Kidney (tissue), 13 donors: ENCODE measurements at regions not wholly inside any gene's neighbourhood (a gene's known extent, or its start where the extent isn't known, plus 50 kb on each side); places are given as distances from the start of the nearest gene placed in this dataset.

ENCODE experiments used
- DNase-seq, 5 donors: peaks; one replicate each; pipeline ENCODE4 v3.0.0-alpha.2; 2013 to 2020
- FAIRE-seq: peaks from 2 replicates; lab custom pipeline; 2012; peaks lifted over from hg19 to GRCh38; lab: Jason Lieb, UNC
- H3K27ac ChIP-seq, 2 donors: one replicate each; pipeline ENCODE4 v1.7.0; 2013; ENCODE audit warnings: low read depth in 2 of 2, low read length in 2 of 2, inconsistent platforms in 1 of 2
- H3K27me3 ChIP-seq: one replicate; pipeline ENCODE4 v1.7.1; 2013; ENCODE audit warnings: low read length, inconsistent platforms; ENCODE audit not compliant: control insufficient read depth, insufficient read depth
- H3K36me3 ChIP-seq, 3 donors: one replicate each; pipeline versions ENCODE4 v1.7.0 to v1.7.1; 2013; ENCODE audit warnings: low read length in 3 of 3, control low read depth in 1 of 3, inconsistent platforms in 1 of 3; ENCODE audit not compliant: insufficient read depth in 3 of 3, control insufficient read depth in 2 of 3
- H3K4me1 ChIP-seq, 3 donors: one replicate each; pipeline versions ENCODE4 v1.7.0 to v1.7.1; 2013; ENCODE audit warnings: low read length in 3 of 3, inconsistent platforms in 1 of 3, low read depth in 1 of 3; ENCODE audit not compliant: control insufficient read depth in 2 of 3, insufficient read depth in 2 of 3
- H3K4me3 ChIP-seq, 3 donors: one replicate each; pipeline versions ENCODE4 v1.7.0 to v1.8.1; 2013; ENCODE audit warnings: low read length in 3 of 3, control low read depth in 1 of 3, inconsistent platforms in 1 of 3
- H3K9ac ChIP-seq, 3 donors: one replicate each; pipeline versions ENCODE4 v1.7.0 to v1.7.1; 2013; ENCODE audit warnings: low read length in 3 of 3, control low read depth in 1 of 3, inconsistent platforms in 1 of 3
- H3K9me3 ChIP-seq, 3 donors: one replicate each; pipeline versions ENCODE4 v1.7.0 to v1.7.1; 2013; ENCODE audit warnings: low read length in 3 of 3, control low read depth in 1 of 3, inconsistent platforms in 1 of 3; ENCODE audit not compliant: control insufficient read depth in 2 of 3, insufficient read depth in 1 of 3
- CTCF ChIP-seq: IDR thresholded peaks from 3 replicates; pipeline ENCODE4 v1.5.1; 2012; ENCODE audit warnings: mild to moderate bottlenecking, moderate library complexity, borderline replicate concordance; ENCODE audit not compliant: insufficient read depth; ENCODE audit errors: extremely low read depth
- intact Hi-C: fragments of 100-400 bp; cut with DNase I; formaldehyde crosslinking; loops from one replicate; pipeline ENCODE4 v1.11.1; 2022
- donor health status: control.
- donor health status: control.
- donor health status: control.
- donor health status: control.
- donor health status: control.
- donor health status: DM: yes; HTN: yes; CAD: no.
- donor health status: Normal renal cell carcinoma (clear cell type).

GRCh38 chr2:10183146-10183675 lies 60.7 kb downstream of the RRM2 start:
- intact Hi-C loops = no loop called here
- H3K4me3 ChIP-seq = no peak overlapping the region
- TF ChIP-seq CTCF = no peak
- H3K27ac ChIP-seq = no peak overlapping the region
- H3K27me3 ChIP-seq = no peaks in the 10 kb centered on the region
- no peaks in the 10 kb centered on the region for H3K36me3 ChIP-seq
- no peak for FAIRE-seq
- no peak overlapping the region for H3K9ac ChIP-seq
- H3K4me1 ChIP-seq = no peaks in the 10 kb centered on the region
- DNase-seq = peak in 1 of 5 donors; percentile 50
- H3K9me3 ChIP-seq = no peaks in the 10 kb centered on the region

- Histone ChIP-seq H3K27me3 (no peaks in the 10 kb centered on the region), H3K4me3 (no peak overlapping the region), H3K27ac (no peak overlapping the region), H3K36me3 (no peaks in the 10 kb centered on the region), H3K4me1 (no peaks in the 10 kb centered on the region), H3K9ac (no peak overlapping the region), H3K9me3 (no peaks in the 10 kb centered on the region)
- DNase-seq (no peak), FAIRE-seq (no peak)
- TF ChIP-seq CTCF = no peak
- intact Hi-C loops = no loop called here
Observed at GRCh38 chr2:10184421-10184820, 61.9 kb downstream of the RRM2 start.

GRCh38 chr2:10185046-10185445 lies 62.5 kb downstream of the RRM2 start:
- H3K9me3 ChIP-seq = peaks cover 0 to 2% (median 0%) of the 10 kb centered on the region in 3 donors
- no peak for FAIRE-seq
- no peak overlapping the region for H3K4me3 ChIP-seq
- H3K9ac ChIP-seq = no peak overlapping the region
- no peak overlapping the region for H3K27ac ChIP-seq
- DNase-seq = no peak
- H3K27me3 ChIP-seq = no peaks in the 10 kb centered on the region
- H3K36me3 ChIP-seq = no peaks in the 10 kb centered on the region
- no peak for TF ChIP-seq CTCF
- H3K4me1 ChIP-seq = no peaks in the 10 kb centered on the region
- intact Hi-C loops = no loop called here

- Histone ChIP-seq H3K36me3 (no peaks in the 10 kb centered on the region), H3K4me3 (no peak overlapping the region), H3K27ac (no peak overlapping the region), H3K9ac (no peak overlapping the region), H3K9me3 (peaks cover 0 to 2% (median 0%) of the 10 kb centered on the region in 3 donors), H3K27me3 (no peaks in the 10 kb centered on the region), H3K4me1 (no peaks in the 10 kb centered on the region)
- FAIRE-seq (no peak), DNase-seq (no peak)
- TF ChIP-seq CTCF = no peak
- intact Hi-C loops = no loop called here
Observed at GRCh38 chr2:10185755-10186154, 63.2 kb downstream of the RRM2 start.
